ENCODE measurements at regions not wholly inside any gene's neighbourhood (a gene's known extent, or its start where the extent isn't known, plus 50 kb on each side); places are given as distances from the start of the nearest gene placed in this dataset.

DNA sequence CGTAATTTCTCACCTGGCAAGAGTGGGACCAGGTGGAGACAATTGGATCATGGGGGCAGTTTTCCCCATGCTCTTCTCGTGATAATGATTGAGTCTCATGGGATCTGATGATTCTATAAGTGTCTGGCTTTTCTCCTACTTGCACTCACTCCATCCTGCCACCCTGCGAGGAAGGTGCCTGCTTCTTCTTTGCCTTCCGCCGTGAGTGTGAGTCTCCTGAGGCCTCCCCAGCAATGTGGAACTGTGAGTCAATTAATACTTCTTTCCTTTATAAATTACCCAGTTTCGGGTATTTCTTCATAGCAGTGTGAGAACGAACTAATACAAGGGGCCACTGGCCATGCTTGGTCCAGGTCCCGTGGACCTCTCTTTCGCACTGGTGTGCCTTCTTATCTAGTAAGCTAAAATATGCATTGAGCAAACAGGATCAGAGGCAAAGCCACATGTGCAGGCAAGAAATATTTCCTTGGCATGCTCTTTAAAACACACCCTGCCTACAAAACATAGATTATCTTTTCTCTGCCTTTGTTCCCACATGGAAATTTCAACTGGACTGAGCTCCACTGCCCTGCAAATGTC is 821.1 kb downstream of the TRIB2 start (continued):
- TF ChIP-seq NR3C1 (CRISPR knock-in tag; conservative IDR thresholded peaks at IDR 0.05; ENCODE audit: low read depth) (no peak), GABPB1 (CRISPR knock-in tag; IDR thresholded peaks at IDR 0.05) (no peak), FOXP1 (CRISPR knock-in tag; IDR thresholded peaks at IDR 0.05; ENCODE audit: borderline replicate concordance) (no peak), ZNF138 (CRISPR knock-in tag; conservative IDR thresholded peaks at IDR 0.05) (no peak), ESRRA (CRISPR knock-in tag; IDR thresholded peaks at IDR 0.05; ENCODE audit: borderline replicate concordance) (no peak)
- TF ChIP-seq, protein P1, sequence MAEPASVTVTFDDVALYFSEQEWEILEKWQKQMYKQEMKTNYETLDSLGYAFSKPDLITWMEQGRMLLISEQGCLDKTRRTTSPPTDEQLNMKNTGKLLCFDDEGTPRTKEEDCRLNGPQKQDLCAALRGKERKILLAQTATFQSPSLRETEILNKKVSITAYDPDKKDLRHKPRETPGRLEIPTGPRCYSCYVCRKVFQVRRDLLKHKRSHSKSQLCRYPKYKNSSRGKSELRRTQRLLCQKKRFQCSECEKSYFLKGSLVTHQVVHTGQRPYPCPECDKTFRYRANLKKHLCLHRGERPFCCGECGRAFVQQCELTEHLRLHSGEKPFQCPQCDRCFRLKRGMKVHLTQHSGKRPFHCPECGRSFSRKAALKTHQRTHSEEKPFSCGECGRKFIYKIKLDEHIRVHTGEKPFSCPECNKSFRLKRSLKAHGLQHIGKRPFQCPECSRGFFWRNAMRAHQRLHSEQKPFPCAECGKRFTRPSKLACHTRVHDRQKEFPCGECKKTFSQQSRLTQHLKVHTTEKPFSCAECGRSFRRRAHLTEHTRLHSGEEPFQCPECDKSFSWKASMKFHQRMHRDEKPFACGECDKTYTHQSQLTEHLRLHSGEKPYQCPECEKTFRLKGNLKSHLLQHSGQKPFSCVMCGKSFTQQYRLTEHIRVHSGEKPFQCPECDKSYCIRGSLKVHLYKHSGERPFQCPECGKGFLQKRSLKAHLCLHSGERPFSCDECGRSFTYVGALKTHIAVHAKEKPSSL (CRISPR knock-in tag; conservative IDR thresholded peaks at IDR 0.05) = no peak
- TF ChIP-seq, protein P2, sequence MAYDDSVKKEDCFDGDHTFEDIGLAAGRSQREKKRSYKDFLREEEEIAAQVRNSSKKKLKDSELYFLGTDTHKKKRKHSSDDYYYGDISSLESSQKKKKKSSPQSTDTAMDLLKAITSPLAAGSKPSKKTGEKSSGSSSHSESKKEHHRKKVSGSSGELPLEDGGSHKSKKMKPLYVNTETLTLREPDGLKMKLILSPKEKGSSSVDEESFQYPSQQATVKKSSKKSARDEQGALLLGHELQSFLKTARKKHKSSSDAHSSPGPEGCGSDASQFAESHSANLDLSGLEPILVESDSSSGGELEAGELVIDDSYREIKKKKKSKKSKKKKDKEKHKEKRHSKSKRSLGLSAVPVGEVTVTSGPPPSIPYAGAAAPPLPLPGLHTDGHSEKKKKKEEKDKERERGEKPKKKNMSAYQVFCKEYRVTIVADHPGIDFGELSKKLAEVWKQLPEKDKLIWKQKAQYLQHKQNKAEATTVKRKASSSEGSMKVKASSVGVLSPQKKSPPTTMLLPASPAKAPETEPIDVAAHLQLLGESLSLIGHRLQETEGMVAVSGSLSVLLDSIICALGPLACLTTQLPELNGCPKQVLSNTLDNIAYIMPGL (CRISPR knock-in tag; IDR thresholded peaks at IDR 0.05) = no peak

DNA sequence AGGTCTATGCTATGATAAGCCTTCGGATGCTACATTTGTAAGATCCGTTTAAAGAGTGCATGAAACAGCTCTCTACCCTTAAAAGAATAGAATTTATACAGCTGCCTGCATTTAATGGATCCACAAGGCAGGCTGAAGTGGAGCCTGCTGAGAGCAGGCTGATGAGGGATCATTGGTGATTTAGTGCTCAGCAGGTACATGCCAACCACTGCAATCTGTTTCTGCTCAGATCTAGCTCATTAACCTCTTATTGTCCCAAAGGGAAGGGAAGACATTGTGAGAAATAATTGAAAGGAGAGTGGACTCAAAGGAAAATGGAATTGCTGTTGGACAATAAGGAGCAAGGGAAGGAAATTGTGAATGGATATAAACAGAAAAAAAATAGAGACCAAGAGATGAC is 822.6 kb downstream of the TRIB2 start:
- Mint-ChIP-seq H3K4me1 (peaks cover 4% of the 10 kb centered on the region), H3K4me3 (no peak overlapping the region), H3K36me3 (no peaks in the 10 kb centered on the region), H3K9me3 (no peaks in the 10 kb centered on the region), H3K27ac (no peak overlapping the region), H3K27me3 (ENCODE audit: low read depth) (peaks cover 10% of the 10 kb centered on the region; the same call in 1 of the 2 replicates)
- CTCF ChIA-PET = no interaction called here
- ATAC-seq (peak; percentile 43; the same call in 1 of the 2 replicates), DNase-seq (ENCODE audit: low spot score) (no peak)
- TF ChIP-seq, protein P3, sequence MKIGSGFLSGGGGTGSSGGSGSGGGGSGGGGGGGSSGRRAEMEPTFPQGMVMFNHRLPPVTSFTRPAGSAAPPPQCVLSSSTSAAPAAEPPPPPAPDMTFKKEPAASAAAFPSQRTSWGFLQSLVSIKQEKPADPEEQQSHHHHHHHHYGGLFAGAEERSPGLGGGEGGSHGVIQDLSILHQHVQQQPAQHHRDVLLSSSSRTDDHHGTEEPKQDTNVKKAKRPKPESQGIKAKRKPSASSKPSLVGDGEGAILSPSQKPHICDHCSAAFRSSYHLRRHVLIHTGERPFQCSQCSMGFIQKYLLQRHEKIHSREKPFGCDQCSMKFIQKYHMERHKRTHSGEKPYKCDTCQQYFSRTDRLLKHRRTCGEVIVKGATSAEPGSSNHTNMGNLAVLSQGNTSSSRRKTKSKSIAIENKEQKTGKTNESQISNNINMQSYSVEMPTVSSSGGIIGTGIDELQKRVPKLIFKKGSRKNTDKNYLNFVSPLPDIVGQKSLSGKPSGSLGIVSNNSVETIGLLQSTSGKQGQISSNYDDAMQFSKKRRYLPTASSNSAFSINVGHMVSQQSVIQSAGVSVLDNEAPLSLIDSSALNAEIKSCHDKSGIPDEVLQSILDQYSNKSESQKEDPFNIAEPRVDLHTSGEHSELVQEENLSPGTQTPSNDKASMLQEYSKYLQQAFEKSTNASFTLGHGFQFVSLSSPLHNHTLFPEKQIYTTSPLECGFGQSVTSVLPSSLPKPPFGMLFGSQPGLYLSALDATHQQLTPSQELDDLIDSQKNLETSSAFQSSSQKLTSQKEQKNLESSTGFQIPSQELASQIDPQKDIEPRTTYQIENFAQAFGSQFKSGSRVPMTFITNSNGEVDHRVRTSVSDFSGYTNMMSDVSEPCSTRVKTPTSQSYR (CRISPR knock-in tag; IDR thresholded peaks at IDR 0.05) = no peak
- no peak for TF ChIP-seq FOXP1 (CRISPR knock-in tag; IDR thresholded peaks at IDR 0.05; ENCODE audit: borderline replicate concordance)
- no peak for TF ChIP-seq TEAD4 (CRISPR knock-in tag; IDR thresholded peaks at IDR 0.05)
- TF ChIP-seq OVOL2 (CRISPR knock-in tag; IDR thresholded peaks at IDR 0.05; ENCODE audit: borderline replicate concordance) = no peak
- TF ChIP-seq ZNF317 (CRISPR knock-in tag; IDR thresholded peaks at IDR 0.05; ENCODE audit: borderline replicate concordance, low read depth) = no peak
- POLR2A ChIA-PET = no interaction called here

DNA sequence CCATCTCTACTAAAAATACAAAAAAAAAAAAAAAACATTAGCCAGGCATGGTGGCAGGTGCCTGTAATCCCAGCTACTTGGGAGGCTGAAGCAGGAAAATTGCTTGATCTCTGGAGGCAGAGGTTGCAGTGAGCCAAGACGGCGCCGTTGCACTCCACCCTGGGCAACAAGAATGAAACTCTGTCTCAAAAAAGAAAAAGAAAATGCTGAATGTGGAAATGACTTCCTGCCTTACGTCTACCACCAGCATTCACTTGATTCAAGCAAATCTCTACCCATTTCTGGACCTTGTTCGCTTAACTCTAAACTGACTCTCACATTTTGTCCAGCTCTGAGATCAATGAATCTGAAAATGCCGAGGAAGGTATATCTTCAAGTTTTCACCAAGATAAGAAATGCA is 825.3 kb downstream of the TRIB2 start:
- no peaks in the 10 kb centered on the region for H3K36me3 Mint-ChIP-seq
- H3K4me1 Mint-ChIP-seq = peaks cover 4% of the 10 kb centered on the region
- CTCF ChIA-PET = no interaction called here
- POLR2A ChIA-PET = no interaction called here
- no peak overlapping the region for H3K27ac Mint-ChIP-seq
- H3K9me3 Mint-ChIP-seq = no peaks in the 10 kb centered on the region
- TF ChIP-seq, protein P4, sequence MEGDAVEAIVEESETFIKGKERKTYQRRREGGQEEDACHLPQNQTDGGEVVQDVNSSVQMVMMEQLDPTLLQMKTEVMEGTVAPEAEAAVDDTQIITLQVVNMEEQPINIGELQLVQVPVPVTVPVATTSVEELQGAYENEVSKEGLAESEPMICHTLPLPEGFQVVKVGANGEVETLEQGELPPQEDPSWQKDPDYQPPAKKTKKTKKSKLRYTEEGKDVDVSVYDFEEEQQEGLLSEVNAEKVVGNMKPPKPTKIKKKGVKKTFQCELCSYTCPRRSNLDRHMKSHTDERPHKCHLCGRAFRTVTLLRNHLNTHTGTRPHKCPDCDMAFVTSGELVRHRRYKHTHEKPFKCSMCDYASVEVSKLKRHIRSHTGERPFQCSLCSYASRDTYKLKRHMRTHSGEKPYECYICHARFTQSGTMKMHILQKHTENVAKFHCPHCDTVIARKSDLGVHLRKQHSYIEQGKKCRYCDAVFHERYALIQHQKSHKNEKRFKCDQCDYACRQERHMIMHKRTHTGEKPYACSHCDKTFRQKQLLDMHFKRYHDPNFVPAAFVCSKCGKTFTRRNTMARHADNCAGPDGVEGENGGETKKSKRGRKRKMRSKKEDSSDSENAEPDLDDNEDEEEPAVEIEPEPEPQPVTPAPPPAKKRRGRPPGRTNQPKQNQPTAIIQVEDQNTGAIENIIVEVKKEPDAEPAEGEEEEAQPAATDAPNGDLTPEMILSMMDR (IDR thresholded peaks at IDR 0.05) = no peak
- TF ChIP-seq, protein P5, sequence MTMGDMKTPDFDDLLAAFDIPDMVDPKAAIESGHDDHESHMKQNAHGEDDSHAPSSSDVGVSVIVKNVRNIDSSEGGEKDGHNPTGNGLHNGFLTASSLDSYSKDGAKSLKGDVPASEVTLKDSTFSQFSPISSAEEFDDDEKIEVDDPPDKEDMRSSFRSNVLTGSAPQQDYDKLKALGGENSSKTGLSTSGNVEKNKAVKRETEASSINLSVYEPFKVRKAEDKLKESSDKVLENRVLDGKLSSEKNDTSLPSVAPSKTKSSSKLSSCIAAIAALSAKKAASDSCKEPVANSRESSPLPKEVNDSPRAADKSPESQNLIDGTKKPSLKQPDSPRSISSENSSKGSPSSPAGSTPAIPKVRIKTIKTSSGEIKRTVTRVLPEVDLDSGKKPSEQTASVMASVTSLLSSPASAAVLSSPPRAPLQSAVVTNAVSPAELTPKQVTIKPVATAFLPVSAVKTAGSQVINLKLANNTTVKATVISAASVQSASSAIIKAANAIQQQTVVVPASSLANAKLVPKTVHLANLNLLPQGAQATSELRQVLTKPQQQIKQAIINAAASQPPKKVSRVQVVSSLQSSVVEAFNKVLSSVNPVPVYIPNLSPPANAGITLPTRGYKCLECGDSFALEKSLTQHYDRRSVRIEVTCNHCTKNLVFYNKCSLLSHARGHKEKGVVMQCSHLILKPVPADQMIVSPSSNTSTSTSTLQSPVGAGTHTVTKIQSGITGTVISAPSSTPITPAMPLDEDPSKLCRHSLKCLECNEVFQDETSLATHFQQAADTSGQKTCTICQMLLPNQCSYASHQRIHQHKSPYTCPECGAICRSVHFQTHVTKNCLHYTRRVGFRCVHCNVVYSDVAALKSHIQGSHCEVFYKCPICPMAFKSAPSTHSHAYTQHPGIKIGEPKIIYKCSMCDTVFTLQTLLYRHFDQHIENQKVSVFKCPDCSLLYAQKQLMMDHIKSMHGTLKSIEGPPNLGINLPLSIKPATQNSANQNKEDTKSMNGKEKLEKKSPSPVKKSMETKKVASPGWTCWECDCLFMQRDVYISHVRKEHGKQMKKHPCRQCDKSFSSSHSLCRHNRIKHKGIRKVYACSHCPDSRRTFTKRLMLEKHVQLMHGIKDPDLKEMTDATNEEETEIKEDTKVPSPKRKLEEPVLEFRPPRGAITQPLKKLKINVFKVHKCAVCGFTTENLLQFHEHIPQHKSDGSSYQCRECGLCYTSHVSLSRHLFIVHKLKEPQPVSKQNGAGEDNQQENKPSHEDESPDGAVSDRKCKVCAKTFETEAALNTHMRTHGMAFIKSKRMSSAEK (CRISPR knock-in tag; IDR thresholded peaks at IDR 0.05; ENCODE audit: borderline replicate concordance) = no peak
- TF ChIP-seq ZNF671 (CRISPR knock-in tag; IDR thresholded peaks at IDR 0.05) (no peak), ESRRA (CRISPR knock-in tag; IDR thresholded peaks at IDR 0.05; ENCODE audit: borderline replicate concordance) (no peak), NR1H2 (CRISPR knock-in tag; IDR thresholded peaks at IDR 0.05) (no peak), ZNF138 (CRISPR knock-in tag; conservative IDR thresholded peaks at IDR 0.05) (no peak), JUN (CRISPR knock-in tag; IDR thresholded peaks at IDR 0.05) (no peak), SP1 (CRISPR knock-in tag; conservative IDR thresholded peaks at IDR 0.05) (no peak), FOXP1 (CRISPR knock-in tag; IDR thresholded peaks at IDR 0.05; ENCODE audit: borderline replicate concordance) (no peak), SMAD4 (CRISPR knock-in tag; IDR thresholded peaks at IDR 0.05) (no peak), GABPB1 (CRISPR knock-in tag; IDR thresholded peaks at IDR 0.05) (no peak), ZNF396 (CRISPR knock-in tag; IDR thresholded peaks at IDR 0.05; ENCODE audit: borderline replicate concordance) (no peak)
- H3K27me3 Mint-ChIP-seq (ENCODE audit: low read depth) = peaks cover 10% of the 10 kb centered on the region; the same call in 1 of the 2 replicates
- H3K4me3 Mint-ChIP-seq = no peak overlapping the region
- no peak for DNase-seq (ENCODE audit: low spot score)
- ATAC-seq = no peak

All from WTC11 (cell line).